MCF 10A (cell line): ENCODE measurements at regions not wholly inside any gene's neighbourhood (a gene's known extent, or its start where the extent isn't known, plus 50 kb on each side); places are given as distances from the start of the nearest gene placed in this dataset.

Experiments
- BruUV-seq: library from RNA; stranded (reverse); fragments of 400-500 nt; replicated peaks from 2 replicates; lab custom pipeline; 2021; lab: Mats Ljungman, UMichigan
- CTCF ChIA-PET: fragments of 300-600 bp; sonication (Branson Sonifier 250); formaldehyde crosslinking; extraction: SDS; loops from one replicate; lab custom pipeline; 2021; ENCODE audit warnings: antibody characterized with exemption, inconsistent platforms; lab: Yijun Ruan, JAX
- POLR2A ChIA-PET: fragments of 300-600, 350-650 bp; sonication (Branson Sonifier 250); formaldehyde crosslinking; extraction: SDS; loops from one replicate; lab custom pipeline; 2020; ENCODE audit warnings: antibody characterized with exemption, inconsistent platforms; lab: Yijun Ruan, JAX
- DNase-seq: peaks from one replicate; pipeline ENCODE4 v3.0.0-alpha.2; 2018; ENCODE audit not compliant: unreplicated experiment
- H3K27ac Mint-ChIP-seq: one replicate; pipeline ENCODE4 v1.8.0; 2022; ENCODE audit warnings: mild to moderate bottlenecking, low read depth, mixed read lengths; ENCODE audit not compliant: unreplicated experiment
- H3K27me3 Mint-ChIP-seq: one replicate; pipeline ENCODE4 v1.8.0; 2022; ENCODE audit warnings: mixed read lengths; ENCODE audit not compliant: insufficient read depth, unreplicated experiment
- H3K36me3 Mint-ChIP-seq: one replicate; pipeline ENCODE4 v1.8.0; 2022; ENCODE audit warnings: mild to moderate bottlenecking, moderate library complexity, mixed read lengths; ENCODE audit not compliant: insufficient read depth, unreplicated experiment
- H3K4me1 Mint-ChIP-seq: one replicate; pipeline ENCODE4 v1.8.0; 2022; ENCODE audit warnings: mixed read lengths; ENCODE audit not compliant: insufficient read depth, unreplicated experiment
- H3K4me3 Mint-ChIP-seq: one replicate; pipeline ENCODE4 v1.8.0; 2022; ENCODE audit warnings: mild to moderate bottlenecking, moderate library complexity, mixed read lengths; ENCODE audit not compliant: unreplicated experiment
- H3K9me3 Mint-ChIP-seq: one replicate; pipeline ENCODE4 v1.8.0; 2022; ENCODE audit warnings: mixed read lengths; ENCODE audit not compliant: unreplicated experiment
- CTCF ChIP-seq: fragments of 200-600 bp; IDR thresholded peaks from one replicate; pipeline ENCODE4 v1.8.0; 2022; ENCODE audit warnings: antibody characterized with exemption, mild to moderate bottlenecking; ENCODE audit not compliant: unreplicated experiment
- intact Hi-C: fragments of 100-400 bp; cut with micrococcal nuclease; formaldehyde crosslinking; loops from 2 replicates; pipeline ENCODE4 v1.14.1; 2022

DNA sequence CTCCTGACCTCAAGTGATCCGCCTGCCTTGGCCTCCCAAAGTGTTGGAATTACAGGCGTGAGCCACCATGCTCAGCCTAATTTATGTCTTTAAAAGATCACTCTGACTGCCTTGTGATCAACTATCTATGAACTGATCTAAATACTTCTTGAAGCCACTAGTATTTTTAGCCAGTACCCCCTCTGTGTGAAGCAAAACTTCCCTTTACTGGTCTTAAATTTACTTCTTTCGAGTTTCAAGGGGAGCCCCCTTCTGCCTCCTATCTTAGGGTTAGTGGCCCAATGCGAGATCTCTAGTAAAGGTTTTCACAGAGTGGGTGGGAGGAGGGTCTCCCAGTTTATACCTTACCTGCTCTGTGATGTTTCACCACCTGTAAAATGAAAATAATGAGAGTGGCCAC, 66.1 kb upstream of the RPL11 start:
- DNase-seq: no peak
- Mint-ChIP-seq H3K36me3 (peaks cover 7% of the 10 kb centered on the region), H3K4me3 (no peak overlapping the region), H3K4me1 (peaks cover 6% of the 10 kb centered on the region), H3K27ac (no peak overlapping the region), H3K27me3 (peaks cover 13% of the 10 kb centered on the region), H3K9me3 (peaks cover 12% of the 10 kb centered on the region)
- CTCF ChIA-PET: interaction anchor here (0.7 kb wide), 1 partner anchor 53 kb away, joined by 3 read pairs; no protein-coding TSS in a partner anchor
- intact Hi-C loops: no loop called here
- POLR2A ChIA-PET: no interaction called here
- TF ChIP-seq CTCF: no peak
- BruUV-seq: no TSS peak

GRCh38 chr1:23624440-23624839, 65.1 kb upstream of the ID3 start:
- CTCF ChIA-PET: interaction anchor here (1.4 kb wide), 1 partner anchor 11 kb away, joined by 5 read pairs; no protein-coding TSS in a partner anchor
- DNase-seq: no peak
- intact Hi-C loops: no loop called here
- H3K27me3 Mint-ChIP-seq: peaks cover 13% of the 10 kb centered on the region
- no peak overlapping the region for H3K27ac Mint-ChIP-seq
- H3K36me3 Mint-ChIP-seq: peaks cover 7% of the 10 kb centered on the region
- TF ChIP-seq CTCF: no peak
- H3K9me3 Mint-ChIP-seq: peaks cover 12% of the 10 kb centered on the region
- no TSS peak for BruUV-seq
- H3K4me1 Mint-ChIP-seq: peaks cover 6% of the 10 kb centered on the region
- no peak overlapping the region for H3K4me3 Mint-ChIP-seq
- POLR2A ChIA-PET: interaction anchor here (0.6 kb wide), 1 partner anchor 93 kb away, joined by 3 read pairs; no protein-coding TSS in a partner anchor

DNA sequence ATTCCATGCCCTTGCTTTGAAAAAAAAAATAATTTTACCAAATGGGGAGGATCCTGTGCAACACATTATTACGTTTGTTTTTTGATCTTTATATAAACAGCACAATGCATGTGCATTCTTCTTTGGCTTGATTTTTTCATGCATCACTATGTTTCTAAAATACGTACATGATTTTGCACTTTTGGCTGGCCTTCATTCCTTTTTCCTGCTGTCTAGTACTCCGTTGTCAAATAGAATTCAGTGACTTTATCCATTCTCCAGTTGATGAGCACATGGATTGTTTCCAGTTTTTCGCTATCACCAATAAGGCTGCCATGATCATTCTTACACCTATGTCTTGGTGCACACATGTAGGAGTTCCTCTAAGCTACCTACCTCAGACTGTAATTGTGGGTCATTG, 63.0 kb upstream of the ID3 start:
- intact Hi-C loops: no loop called here
- CTCF ChIA-PET: interaction anchor here (0.5 to 5.8 kb wide), 5 partner anchors 14 to 78 kb away, joined by 3 to 29 read pairs (median 3); no protein-coding TSS in a partner anchor
- POLR2A ChIA-PET: interaction anchor here (0.6 to 6.4 kb wide), 3 partner anchors 9 to 64 kb away, joined by 3 to 63 read pairs (median 4); partner anchors contain the start of gene ID3
- Mint-ChIP-seq H3K4me1 (peaks cover 6% of the 10 kb centered on the region), H3K27ac (no peak overlapping the region), H3K4me3 (no peak overlapping the region), H3K36me3 (no peaks in the 10 kb centered on the region), H3K9me3 (peaks cover 8% of the 10 kb centered on the region), H3K27me3 (peaks cover 13% of the 10 kb centered on the region)
- no TSS peak for BruUV-seq
- no peak for TF ChIP-seq CTCF
- no peak for DNase-seq

DNA sequence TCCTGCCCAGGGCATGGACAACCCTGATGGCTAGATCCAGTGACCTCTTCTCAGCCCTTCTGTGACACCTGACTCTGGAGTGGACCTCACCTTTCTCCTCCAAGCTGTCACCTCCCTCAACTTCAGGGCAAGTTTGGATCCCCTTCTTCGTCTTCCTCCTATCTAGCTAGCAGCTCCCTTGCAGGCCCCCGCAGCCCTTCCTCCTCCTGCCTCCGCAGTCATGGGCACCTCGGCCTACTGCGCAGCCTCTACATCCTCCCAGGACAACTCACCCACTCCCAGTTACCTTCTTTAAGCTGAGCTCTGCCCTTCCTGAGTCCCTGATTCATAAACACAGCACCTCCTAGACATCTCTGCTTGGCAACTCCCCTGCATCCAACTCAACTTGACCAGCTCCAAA, 61.3 kb upstream of the ID3 start:
- POLR2A ChIA-PET: interaction anchor here (1.1 to 6.4 kb wide), 4 partner anchors 28 to 71 kb away, joined by 4 to 63 read pairs (median 22); partner anchors contain the start of genes ID3 and RPL11
- no peaks in the 10 kb centered on the region for H3K36me3 Mint-ChIP-seq

More for the DNA sequence above, 61.3 kb upstream of the ID3 start:
- CTCF ChIA-PET: interaction anchor here (1.0 to 5.8 kb wide), 6 partner anchors 12 to 123 kb away, joined by 3 to 29 read pairs (median 4); no protein-coding TSS in a partner anchor
- no peak overlapping the region for H3K27ac Mint-ChIP-seq
- no TSS peak for BruUV-seq
- intact Hi-C loops: no loop called here
- no peak for TF ChIP-seq CTCF
- H3K4me3 Mint-ChIP-seq: no peak overlapping the region
- peaks cover 4% of the 10 kb centered on the region for H3K27me3 Mint-ChIP-seq
- H3K9me3 Mint-ChIP-seq: peaks cover 2% of the 10 kb centered on the region
- H3K4me1 Mint-ChIP-seq: peaks cover 6% of the 10 kb centered on the region
- no peak for DNase-seq
